GM21526 (cell line): ENCODE measurements at regions not wholly inside any gene's neighbourhood (a gene's known extent, or its start where the extent isn't known, plus 50 kb on each side); places are given as distances from the start of the nearest gene placed in this dataset.
"Not testable (repeated sequence)": the region's sequence is repeated elsewhere in the genome, so short reads cannot be mapped to it uniquely, and the experiment has no call there.

Source experiments
- ATAC-seq: cut with Tn5 transposase; IDR thresholded peaks from one replicate; pipeline ENCODE4 v1.9.1; 2021; ENCODE audit warnings: moderate library complexity; ENCODE audit not compliant: unreplicated experiment, low FRiP score

DNA sequence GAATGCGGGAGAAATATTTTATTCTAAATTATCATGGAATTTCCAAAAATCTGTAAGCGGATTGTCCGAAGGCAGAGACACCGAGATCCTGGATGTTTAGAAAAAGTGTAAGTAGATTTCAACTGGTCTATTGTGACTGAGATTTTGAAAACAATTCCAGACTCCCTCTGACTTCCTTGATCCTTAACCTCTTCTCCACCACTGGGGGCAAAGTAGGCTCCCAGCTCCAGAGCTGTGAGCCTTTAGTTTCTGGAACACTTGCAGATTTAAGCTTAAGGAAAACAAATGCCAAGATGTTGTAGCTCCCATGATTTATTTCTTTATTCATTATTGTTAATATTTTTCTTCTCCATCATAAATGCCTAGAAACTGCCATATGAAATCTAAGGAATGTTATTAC is 1320.5 kb upstream of the SEL1L start:
- ATAC-seq = no peak

DNA sequence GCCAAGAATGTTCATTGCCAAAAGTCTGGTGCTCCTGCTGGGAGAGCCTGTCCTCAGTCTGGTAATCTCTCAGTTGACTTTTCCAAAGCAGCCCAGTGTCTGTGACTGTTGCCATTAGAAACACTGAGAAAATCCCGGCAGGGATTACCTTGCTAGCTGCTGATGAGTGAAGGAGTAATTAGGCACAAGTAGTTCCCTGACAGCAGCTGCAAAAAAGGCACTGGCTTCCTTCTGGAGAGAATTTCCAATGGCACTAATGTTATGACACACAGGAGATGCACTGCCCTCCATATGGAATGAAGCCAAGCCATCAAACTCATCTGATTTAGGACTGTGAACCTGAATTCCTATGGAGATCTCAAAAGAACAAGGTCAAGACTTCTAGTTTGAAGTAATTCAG is 1321.2 kb upstream of the SEL1L start:
- ATAC-seq = no peak

- ATAC-seq = no peak
Observed at GRCh38 chr14:82855912-82856391, 1322.3 kb upstream of the SEL1L start.

GRCh38 chr14:82861313-82861712 is 1327.7 kb upstream of the SEL1L start:
- no peak for ATAC-seq

GRCh38 chr14:82872494-82872893 is 1338.8 kb upstream of the SEL1L start:
- no peak for ATAC-seq

GRCh38 chr14:82878951-82879350 is 1345.3 kb upstream of the SEL1L start:
- no peak for ATAC-seq

DNA sequence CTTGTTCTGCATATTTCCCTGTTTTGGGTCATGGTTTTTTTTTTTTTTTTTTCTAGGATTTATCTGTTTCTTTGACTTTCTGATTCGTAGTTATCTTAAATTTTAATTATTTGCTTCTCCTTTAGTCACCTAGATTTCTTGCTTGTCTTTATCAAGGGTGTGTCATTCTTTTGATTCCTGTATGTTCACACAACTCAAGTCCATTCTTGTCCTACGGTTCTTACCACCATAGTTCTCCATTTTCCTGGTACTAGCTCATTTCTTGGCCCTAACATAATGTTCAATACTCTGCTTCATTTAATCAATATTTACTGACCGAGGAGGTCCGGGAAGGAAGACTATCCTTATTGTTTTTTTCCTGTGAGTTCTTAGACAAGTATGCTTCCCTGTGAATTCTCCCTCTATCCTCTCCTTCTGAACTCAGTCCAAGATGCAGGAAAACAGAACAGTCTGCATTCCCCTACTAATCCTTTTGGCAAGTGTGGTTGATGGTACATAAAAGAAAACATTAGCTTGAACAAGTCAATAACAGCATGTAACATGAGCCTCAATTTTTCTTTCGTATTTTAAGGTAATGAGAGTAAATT is 1346.4 kb upstream of the SEL1L start:
- no peak for ATAC-seq

DNA sequence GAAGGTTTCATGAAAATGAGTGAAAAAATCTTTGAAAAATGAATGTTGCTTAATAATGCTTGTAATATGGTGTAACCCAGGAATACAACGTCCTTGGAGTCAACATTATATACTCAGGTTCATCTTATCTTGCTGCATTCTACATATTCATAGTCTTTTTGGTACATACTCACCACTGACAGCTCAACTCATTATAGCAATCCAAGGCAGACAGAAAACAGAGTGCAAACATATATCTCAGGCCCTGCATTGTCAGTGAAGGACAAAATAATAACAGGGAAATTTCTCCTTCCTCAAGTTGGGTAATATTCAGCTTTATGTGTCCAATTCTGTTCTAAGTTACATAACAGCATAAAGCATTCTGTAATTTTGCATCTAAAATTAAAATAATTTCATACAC is 1353.0 kb upstream of the SEL1L start:
- ATAC-seq = no peak

GRCh38 chr14:82889701-82890100 is 1356.0 kb upstream of the SEL1L start:
- ATAC-seq = no peak

GRCh38 chr14:82896476-82896875 is 1362.8 kb upstream of the SEL1L start:
- no peak for ATAC-seq

DNA sequence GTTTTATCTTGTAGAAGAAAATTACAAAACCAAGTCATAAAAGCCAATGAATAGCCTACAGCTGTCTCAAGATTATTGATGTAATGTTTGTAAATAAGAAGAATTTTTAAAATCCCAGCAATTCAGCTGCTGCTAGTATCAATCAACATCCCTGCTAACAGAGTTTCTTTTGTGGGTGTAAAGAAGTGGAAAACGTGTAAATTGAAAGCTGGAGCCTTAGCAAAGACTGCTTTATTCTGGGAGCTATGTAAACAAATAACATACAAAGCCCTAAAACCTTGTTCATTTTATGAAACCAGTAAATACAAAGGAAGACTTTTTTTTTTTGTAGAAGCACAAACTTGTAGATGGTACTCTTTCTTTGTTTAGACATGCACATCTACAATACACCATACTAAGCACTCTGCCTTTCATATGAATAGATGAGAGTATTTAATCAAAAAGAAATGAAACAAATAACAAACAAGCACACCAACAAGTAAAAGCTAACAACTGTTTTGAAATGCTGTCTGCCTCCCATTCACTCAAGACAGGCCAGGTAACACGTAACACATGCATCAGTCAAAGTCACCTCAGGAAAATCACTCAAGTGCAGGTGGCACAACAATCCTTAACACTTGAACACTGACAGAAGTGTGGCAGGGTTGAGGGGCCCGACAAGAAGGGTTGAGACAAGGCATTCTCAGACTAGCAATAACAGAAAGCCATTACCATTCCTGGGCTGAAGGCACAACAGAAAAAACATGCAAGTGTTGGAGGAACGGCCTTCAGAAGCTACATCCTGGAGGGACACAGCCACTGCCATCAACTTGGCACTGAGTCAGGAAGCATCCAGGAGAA is 1364.0 kb upstream of the SEL1L start:
- ATAC-seq = no peak

DNA sequence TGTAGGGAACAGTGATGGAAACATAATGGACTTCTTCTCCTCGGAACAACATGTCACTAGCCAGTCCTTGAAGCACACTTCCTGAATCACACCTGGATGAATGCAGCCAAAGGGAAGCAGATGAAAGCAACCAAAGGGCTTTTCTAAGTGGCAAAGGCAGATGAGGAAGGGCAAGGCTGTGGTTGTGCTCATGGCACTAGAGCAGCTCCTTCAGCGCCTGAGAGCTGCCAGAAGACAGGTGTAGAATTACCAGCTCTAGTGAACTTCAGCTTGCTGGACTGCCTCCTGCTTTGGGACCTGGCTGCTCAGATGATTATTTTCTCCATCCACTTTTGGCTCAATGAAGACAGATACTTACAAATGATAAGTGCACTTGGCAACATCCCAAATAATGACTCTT is 1372.1 kb upstream of the SEL1L start:
- no peak for ATAC-seq

DNA sequence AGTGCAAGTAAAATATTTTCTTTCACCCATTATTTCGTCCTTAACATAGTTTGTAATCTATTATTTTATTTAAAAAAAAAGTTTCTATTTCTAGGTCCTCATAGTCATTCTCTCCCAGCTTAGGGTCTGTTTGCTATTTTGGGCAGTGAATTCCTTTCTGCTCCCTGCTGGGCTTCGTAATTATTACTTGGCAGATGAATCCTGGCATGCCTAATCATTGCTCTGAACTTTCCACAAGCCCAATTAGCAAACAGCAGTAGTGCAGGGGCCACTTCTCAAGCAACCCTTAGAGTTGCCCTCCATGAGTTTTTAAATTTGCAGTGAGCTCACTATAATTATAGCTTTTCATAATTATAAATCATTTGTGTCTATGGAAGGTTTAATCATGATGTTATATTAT is 1378.3 kb upstream of the SEL1L start:
- ATAC-seq = no peak

- ATAC-seq = no peak
Observed at GRCh38 chr14:82913396-82913795, 1379.7 kb upstream of the SEL1L start.

DNA sequence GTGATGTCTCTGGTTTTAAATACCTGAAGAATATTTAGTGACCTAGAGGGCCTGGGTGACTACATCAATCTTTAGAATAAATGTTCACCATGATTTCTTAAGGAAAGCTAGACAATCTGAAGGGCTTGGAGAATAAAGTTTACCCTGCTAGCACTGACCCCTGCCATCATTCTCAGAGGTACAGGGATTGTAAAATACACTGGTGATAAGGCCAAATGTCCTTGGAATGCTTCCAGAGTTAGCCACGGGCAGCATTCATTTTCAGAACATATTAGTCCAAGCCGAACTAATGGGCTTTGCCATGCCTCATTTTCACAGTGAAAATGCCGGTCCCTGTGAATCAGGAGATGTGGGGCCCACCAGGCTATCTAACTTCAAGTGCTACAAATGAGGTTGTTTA is 1381.7 kb upstream of the SEL1L start:
- no peak for ATAC-seq

DNA sequence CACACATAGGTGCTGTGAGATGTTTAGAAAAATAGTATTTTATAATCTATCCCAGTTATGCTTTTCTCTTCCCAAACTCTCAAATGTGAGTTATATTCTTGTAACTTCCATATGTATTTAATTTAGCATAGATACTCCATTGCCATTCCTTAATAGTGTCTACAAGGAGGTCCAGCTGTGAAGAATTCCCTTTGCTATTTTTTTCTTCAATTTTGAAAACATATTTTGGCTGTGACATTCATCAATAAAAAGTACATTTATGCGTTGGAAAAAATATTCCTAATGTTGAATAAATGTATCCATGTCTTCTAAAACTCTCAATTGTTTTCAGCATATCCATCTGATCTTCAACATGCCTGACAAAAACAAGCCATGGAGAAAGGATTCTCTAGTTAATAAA is 1402.0 kb upstream of the SEL1L start:
- no peak for ATAC-seq

GRCh38 chr14:82951171-82951570 is 1417.5 kb upstream of the SEL1L start:
- no peak for ATAC-seq

DNA sequence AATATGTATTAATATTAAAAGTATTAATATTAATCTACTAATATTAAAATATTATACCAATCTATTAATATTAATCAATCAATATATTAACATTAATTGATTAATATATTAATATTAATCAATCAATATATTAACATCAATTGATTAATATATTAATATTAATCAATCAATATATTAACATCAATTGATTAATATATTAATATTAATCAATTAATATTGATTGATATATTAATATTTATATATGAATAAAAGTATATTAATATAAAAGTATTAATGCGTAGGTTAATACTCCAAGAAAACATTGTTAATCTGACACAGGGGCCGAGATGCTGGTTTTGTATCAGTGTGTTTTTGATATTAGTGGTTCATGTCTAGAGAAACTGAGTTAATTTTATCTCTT is 1430.1 kb upstream of the SEL1L start:
- no peak for ATAC-seq

DNA sequence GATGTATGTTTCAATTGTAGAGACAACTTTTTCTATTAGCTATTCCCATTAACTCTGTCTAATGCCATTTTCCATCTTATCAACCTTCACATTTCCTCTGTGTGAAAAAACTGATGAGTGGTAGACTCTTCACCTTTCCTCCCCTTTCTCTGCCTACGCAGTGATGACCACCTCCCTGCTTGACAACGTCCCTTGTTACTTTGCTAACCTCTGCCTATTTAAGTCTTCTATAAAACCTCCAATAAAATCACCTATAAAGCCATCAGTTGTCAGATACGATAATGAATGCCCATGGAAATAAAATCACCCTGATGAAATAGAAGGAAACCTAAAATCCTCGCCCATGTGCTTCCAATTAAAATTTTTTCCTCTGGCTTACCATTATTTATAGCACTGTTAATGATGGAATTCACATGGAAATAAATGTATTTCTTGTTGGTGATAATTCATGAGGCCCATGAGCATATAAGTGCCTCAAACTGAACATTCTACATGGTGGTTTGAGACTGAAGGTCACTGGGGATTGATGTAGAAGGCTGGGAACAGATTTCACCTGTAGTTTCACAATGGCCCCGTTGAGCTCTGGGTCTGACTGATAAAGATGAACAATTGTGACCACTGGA is 1454.0 kb upstream of the SEL1L start:
- ATAC-seq = no peak

GRCh38 chr14:82994547-82994946 is 1460.9 kb upstream of the SEL1L start:
- ATAC-seq = not testable (repeated sequence)

- no peak for ATAC-seq
Observed at GRCh38 chr14:82999802-83000201, 1466.1 kb upstream of the SEL1L start.
